ENCODE measurements at regions not wholly inside any gene's neighbourhood (a gene's known extent, or its start where the extent isn't known, plus 50 kb on each side); places are given as distances from the start of the nearest gene placed in this dataset.
A peak's percentile ranks its signal among the peaks of the same experiment; 100 is the strongest.
"Not testable (repeated sequence)": the region's sequence is repeated elsewhere in the genome, so short reads cannot be mapped to it uniquely, and the experiment has no call there.

GRCh38 chr1:235049716-235050378 is 78.8 kb downstream of the TOMM20 start:
- H3K27ac ChIP-seq (ENCODE audit: extremely low read depth, low read depth, low read length); H4K20me1 ChIP-seq (replicated peaks; ENCODE audit: control insufficient read depth, insufficient read depth, low read length); FAIRE-seq; intact Hi-C loops (cut with micrococcal nuclease); CTCF ChIA-PET (ENCODE audit: low intra/inter-chr PET ratio); H3K9ac ChIP-seq (ENCODE audit: insufficient read depth in 1 of 2, low read depth in 2 of 2, low read length in 2 of 2); H3K9me3 ChIP-seq (replicated peaks; ENCODE audit: control insufficient read depth, insufficient read depth, low read depth, low read length); H3K9me1 ChIP-seq (ENCODE audit: control insufficient read depth, insufficient read depth, low read length); DNase-seq (ENCODE audit: extremely low read depth in 1 of 4, low spot score in 3 of 4); BruUV-seq (replicated peaks); H3K79me2 ChIP-seq (ENCODE audit: control insufficient read depth, insufficient read depth, low read length); H2AFZ ChIP-seq (ENCODE audit: low read depth, low read length); H3K36me3 ChIP-seq (ENCODE audit: control insufficient read depth, insufficient read depth, low read length); H3K27me3 ChIP-seq (ENCODE audit: control insufficient read depth in 2 of 2, insufficient read depth in 2 of 2, low read length in 2 of 2); in situ Hi-C loops (cut with MboI); H3K4me3 ChIP-seq; H3K4me2 ChIP-seq (ENCODE audit: insufficient read depth, low read length); ATAC-seq: not testable (repeated sequence)
- WGBS (ENCODE audit: insufficient coverage, low coverage, missing lambda C conversion rate): 77% methylated on average over 19 of the region's 21 CpGs
- TF ChIP-seq, protein P1, sequence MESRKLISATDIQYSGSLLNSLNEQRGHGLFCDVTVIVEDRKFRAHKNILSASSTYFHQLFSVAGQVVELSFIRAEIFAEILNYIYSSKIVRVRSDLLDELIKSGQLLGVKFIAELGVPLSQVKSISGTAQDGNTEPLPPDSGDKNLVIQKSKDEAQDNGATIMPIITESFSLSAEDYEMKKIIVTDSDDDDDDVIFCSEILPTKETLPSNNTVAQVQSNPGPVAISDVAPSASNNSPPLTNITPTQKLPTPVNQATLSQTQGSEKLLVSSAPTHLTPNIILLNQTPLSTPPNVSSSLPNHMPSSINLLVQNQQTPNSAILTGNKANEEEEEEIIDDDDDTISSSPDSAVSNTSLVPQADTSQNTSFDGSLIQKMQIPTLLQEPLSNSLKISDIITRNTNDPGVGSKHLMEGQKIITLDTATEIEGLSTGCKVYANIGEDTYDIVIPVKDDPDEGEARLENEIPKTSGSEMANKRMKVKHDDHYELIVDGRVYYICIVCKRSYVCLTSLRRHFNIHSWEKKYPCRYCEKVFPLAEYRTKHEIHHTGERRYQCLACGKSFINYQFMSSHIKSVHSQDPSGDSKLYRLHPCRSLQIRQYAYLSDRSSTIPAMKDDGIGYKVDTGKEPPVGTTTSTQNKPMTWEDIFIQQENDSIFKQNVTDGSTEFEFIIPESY (CRISPR knock-in tag; IDR thresholded peaks at IDR 0.05): peak; percentile 68; the same call in 1 of the 2 replicates
- POLR2A ChIA-PET: interaction anchor here (0.9 to 1.1 kb wide), 2 partner anchors 14 to 26 kb away, joined by 3 read pairs; no protein-coding TSS in a partner anchor
- H3K4me1 ChIP-seq (replicated peaks in 1 of 2; ENCODE audit: control insufficient read depth in 2 of 2, insufficient read depth in 2 of 2, low read length in 2 of 2): peaks cover 9 to 11% of the 10 kb centered on the region in 2 experiments

GRCh38 chr1:235049217-235049616 is 79.4 kb downstream of the TOMM20 start:
- BruUV-seq (replicated peaks): no TSS peak
- Histone ChIP-seq H3K79me2 (ENCODE audit: control insufficient read depth, insufficient read depth, low read length) (no peaks in the 10 kb centered on the region), H3K27ac (ENCODE audit: extremely low read depth, low read depth, low read length) (no peak overlapping the region), H3K36me3 (ENCODE audit: control insufficient read depth, insufficient read depth, low read length) (no peaks in the 10 kb centered on the region), H3K4me2 (ENCODE audit: insufficient read depth, low read length) (no peak overlapping the region), H3K9ac (ENCODE audit: insufficient read depth in 1 of 2, low read depth in 2 of 2, low read length in 2 of 2) (peak overlapping the region in 1 of 2 experiments; percentile 65; a peak in 2 of 4 replicates), H3K4me3 (no peak overlapping the region), H3K27me3 (ENCODE audit: control insufficient read depth in 2 of 2, insufficient read depth in 2 of 2, low read length in 2 of 2) (peaks cover 0 to 4% of the 10 kb centered on the region in 2 experiments; a peak in 1 of 5 replicates), H4K20me1 (replicated peaks; ENCODE audit: control insufficient read depth, insufficient read depth, low read length) (no peaks in the 10 kb centered on the region), H3K9me3 (replicated peaks; ENCODE audit: control insufficient read depth, insufficient read depth, low read depth, low read length) (no peaks in the 10 kb centered on the region), H3K9me1 (ENCODE audit: control insufficient read depth, insufficient read depth, low read length) (no peaks in the 10 kb centered on the region), H2AFZ (ENCODE audit: low read depth, low read length) (0 out of 2 replicates have a peak overlapping the region, but pooled peaks have one; percentile 15), H3K4me1 (replicated peaks in 1 of 2; ENCODE audit: control insufficient read depth in 2 of 2, insufficient read depth in 2 of 2, low read length in 2 of 2) (peaks cover 9 to 11% of the 10 kb centered on the region in 2 experiments)
- DNase-seq (ENCODE audit: extremely low read depth in 1 of 4, low spot score in 3 of 4) (no peak), ATAC-seq (no peak), FAIRE-seq (no peak)
- intact Hi-C loops (cut with micrococcal nuclease): no loop called here
- ChIA-PET POLR2A (interaction anchor here (0.9 to 1.1 kb wide), 2 partner anchors 14 to 26 kb away, joined by 3 read pairs; no protein-coding TSS in a partner anchor), CTCF (ENCODE audit: low intra/inter-chr PET ratio) (no interaction called here)
- WGBS (ENCODE audit: insufficient coverage, low coverage, missing lambda C conversion rate): 62% methylated on average over 5 of the region's 5 CpGs
- in situ Hi-C loops (cut with MboI): no loop called here
- TF ChIP-seq ZBTB7A (IDR thresholded peaks at IDR 0.05; ENCODE audit: borderline replicate concordance, control insufficient read depth, low read depth, low read length): no peak
- TF ChIP-seq, protein P2, sequence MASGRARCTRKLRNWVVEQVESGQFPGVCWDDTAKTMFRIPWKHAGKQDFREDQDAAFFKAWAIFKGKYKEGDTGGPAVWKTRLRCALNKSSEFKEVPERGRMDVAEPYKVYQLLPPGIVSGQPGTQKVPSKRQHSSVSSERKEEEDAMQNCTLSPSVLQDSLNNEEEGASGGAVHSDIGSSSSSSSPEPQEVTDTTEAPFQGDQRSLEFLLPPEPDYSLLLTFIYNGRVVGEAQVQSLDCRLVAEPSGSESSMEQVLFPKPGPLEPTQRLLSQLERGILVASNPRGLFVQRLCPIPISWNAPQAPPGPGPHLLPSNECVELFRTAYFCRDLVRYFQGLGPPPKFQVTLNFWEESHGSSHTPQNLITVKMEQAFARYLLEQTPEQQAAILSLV (tag; IDR thresholded peaks at IDR 0.05): no peak
- TF ChIP-seq, protein P3, sequence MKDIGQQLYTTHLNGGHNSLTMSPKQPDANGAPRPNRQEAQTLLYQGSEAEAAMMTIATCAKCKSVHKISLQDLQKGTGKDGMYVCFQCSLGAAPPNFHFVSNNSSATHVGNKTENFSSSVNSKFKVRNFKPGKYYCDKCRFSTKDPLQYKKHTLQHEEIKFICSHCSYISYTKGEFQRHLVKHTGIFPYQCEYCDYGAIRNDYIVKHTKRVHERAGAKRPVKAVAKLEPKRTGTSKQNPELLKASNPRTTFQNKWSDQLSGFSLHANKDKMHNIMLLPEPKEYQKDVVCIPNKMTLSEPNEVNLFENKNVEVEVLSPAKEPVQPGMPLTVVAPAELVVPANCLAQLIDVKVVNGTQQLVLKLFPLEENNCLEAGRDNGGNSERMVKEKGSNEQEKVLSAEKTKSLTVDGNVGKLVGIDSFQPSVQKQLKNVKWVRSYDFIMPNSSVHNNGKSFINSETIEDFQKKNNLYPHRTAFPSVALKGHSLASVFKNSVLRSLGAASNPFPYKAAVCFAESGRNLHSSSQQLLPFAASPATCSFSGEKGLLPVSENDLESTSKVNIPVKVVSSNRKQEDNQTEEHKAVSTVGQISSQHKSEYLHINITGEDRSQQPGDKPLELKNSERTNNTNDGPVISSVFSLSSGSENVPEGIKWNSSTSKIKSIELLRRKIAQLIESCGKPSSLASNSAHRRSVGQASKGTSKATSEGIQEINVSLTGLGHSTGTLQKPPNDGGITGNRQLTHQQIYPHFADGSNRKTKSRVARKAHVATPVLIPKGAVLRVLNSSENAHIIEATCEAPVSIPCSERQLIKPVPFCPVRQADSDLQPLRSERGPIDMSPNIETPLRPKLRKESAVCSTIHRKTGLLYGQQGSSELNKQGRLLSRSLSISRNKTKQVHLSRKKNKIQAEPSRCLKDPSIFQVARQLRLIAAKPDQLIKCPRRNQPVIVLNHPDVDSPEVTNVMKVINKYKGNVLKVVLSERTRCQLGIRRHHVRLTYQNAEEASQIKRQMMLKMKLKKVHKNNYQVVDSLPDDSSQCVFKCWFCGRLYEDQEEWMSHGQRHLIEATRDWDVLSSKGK (CRISPR knock-in tag; IDR thresholded peaks at IDR 0.05): no peak

Measured in K562 (cell line).